ENCODE measurements at regions not wholly inside any gene's neighbourhood (a gene's known extent, or its start where the extent isn't known, plus 50 kb on each side); places are given as distances from the start of the nearest gene placed in this dataset.
A peak's percentile ranks its signal among the peaks of the same experiment; 100 is the strongest.
"Not testable (repeated sequence)": the region's sequence is repeated elsewhere in the genome, so short reads cannot be mapped to it uniquely, and the experiment has no call there.

DNA sequence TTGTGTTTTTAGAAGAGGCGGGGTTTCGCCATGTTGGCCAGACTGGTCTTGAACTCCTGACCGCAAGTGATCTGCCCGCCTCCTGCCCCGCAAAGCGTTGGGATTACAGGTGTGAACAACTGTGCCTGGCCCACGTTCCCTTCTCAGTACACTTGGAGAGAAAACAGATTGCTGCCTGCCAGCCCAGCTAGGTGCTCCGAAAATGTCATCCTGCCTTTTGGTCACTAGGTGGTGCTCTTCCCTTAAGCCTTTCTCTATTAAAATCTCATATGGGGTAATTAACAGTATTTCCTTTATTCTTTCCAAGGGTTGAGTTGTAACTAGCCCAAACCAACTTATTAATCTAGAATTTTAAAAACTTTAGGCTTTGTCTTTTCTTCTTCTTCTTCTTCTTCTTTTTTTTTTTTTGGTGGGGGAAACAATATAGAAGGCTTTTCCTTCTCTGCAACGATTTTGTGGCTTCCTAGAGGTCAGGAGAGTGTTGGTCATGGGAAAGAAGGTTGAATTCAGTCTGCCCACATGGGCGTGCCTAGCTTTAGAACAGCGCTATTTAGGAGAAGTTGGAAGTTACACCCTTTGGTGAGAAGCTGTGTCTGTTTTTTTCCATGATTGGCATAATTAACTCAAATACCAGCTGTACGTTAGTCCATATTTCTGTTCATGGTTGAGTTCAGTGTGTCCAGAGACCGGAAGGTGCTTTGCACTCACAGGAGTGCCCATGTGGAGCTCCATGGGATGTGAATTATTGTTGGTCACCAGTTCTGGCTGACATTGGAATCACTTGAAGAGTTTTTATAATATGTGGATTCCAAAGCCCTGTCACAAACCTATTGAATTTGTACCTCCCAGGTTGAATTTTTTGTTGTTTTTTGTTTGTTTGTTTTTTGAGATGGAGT, 110.1 kb downstream of the LAT start:
- H3K4me1 Mint-ChIP-seq; DNase-seq; H3K9me3 Mint-ChIP-seq; H3K4me1 ChIP-seq (ENCODE audit: control insufficient read depth in 1 of 2, insufficient read depth in 2 of 2, low read length in 2 of 2); H3K4me3 Mint-ChIP-seq; H2AFZ ChIP-seq (ENCODE audit: insufficient read depth, low read depth, low read length, poor library complexity, severe bottlenecking); H3K9me3 ChIP-seq (replicated peaks in 1 of 2; ENCODE audit: control insufficient read depth in 1 of 2, insufficient read depth in 1 of 2, low read length in 2 of 2); H4K20me1 ChIP-seq (ENCODE audit: insufficient read depth, low read length); H3K27me3 ChIP-seq (ENCODE audit: control insufficient read depth in 2 of 2, insufficient read depth in 2 of 2, low read length in 2 of 2); H3K4me3 ChIP-seq (replicated peaks in 1 of 3; ENCODE audit: low read depth in 2 of 3, low read length in 3 of 3); H3K27me3 Mint-ChIP-seq (ENCODE audit: low read depth in 3 of 3); intact Hi-C loops (cut with micrococcal nuclease); H3K79me2 ChIP-seq (ENCODE audit: insufficient read depth, low read length); H3K9ac ChIP-seq (ENCODE audit: insufficient read depth, low read length, poor library complexity, severe bottlenecking); H3K4me2 ChIP-seq (replicated peaks; ENCODE audit: extremely low read depth, low read length, poor library complexity, severe bottlenecking): not testable (repeated sequence)
- peaks cover 26 to 41% of the 10 kb centered on the region in 2 donors for H3K36me3 Mint-ChIP-seq
- H3K36me3 ChIP-seq (replicated peaks in 1 of 2; ENCODE audit: control insufficient read depth in 1 of 2, insufficient read depth in 2 of 2, low read length in 2 of 2): peaks cover 12 to 32% of the 10 kb centered on the region in 2 donors
- peak overlapping the region in 1 of 2 donors; percentile 35 for H3K27ac ChIP-seq (ENCODE audit: low read depth in 1 of 2, low read length in 2 of 2)
- peak overlapping the region; percentile 70 to 92 (median 87) for H3K27ac Mint-ChIP-seq
- peak; percentile 33 for TF ChIP-seq CTCF (IDR thresholded peaks at IDR 0.05)
- WGBS (ENCODE audit: insufficient coverage): no CpG with 5 or more reads among the region's 13 CpGs

DNA sequence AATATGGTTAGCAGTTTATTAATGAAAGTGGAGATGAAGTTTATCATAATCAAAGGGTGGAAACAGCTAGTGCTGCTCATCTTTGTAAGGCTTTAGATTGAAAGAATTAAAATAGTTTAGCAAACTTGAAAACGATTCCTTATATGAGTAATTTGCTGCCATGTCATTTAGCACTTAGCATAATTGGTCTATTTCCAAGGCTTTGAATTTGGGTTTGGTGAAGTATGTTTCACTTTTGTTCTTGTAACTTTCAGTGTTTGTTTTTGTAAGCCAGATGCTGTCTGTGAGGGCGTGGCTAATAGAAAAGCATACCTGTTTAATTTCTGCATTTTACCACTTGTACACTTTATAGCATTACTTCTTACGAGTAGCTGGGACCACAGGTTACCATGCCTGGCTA, 109.5 kb downstream of the LAT start:
- peak overlapping the region in 1 of 2 donors; percentile 35 for H3K27ac ChIP-seq (ENCODE audit: low read depth in 1 of 2, low read length in 2 of 2)
- H3K4me3 ChIP-seq (replicated peaks in 1 of 3; ENCODE audit: low read depth in 2 of 3, low read length in 3 of 3); H4K20me1 ChIP-seq (ENCODE audit: insufficient read depth, low read length); H3K79me2 ChIP-seq (ENCODE audit: insufficient read depth, low read length); H3K9me3 ChIP-seq (replicated peaks in 1 of 2; ENCODE audit: control insufficient read depth in 1 of 2, insufficient read depth in 1 of 2, low read length in 2 of 2); H3K4me1 Mint-ChIP-seq; DNase-seq; H3K4me3 Mint-ChIP-seq; H3K9ac ChIP-seq (ENCODE audit: insufficient read depth, low read length, poor library complexity, severe bottlenecking); H3K4me1 ChIP-seq (ENCODE audit: control insufficient read depth in 1 of 2, insufficient read depth in 2 of 2, low read length in 2 of 2); H3K27me3 ChIP-seq (ENCODE audit: control insufficient read depth in 2 of 2, insufficient read depth in 2 of 2, low read length in 2 of 2); H3K27me3 Mint-ChIP-seq (ENCODE audit: low read depth in 3 of 3); H2AFZ ChIP-seq (ENCODE audit: insufficient read depth, low read depth, low read length, poor library complexity, severe bottlenecking); H3K9me3 Mint-ChIP-seq; H3K4me2 ChIP-seq (replicated peaks; ENCODE audit: extremely low read depth, low read length, poor library complexity, severe bottlenecking); intact Hi-C loops (cut with micrococcal nuclease): not testable (repeated sequence)
- peak overlapping the region; percentile 70 to 92 (median 87) for H3K27ac Mint-ChIP-seq
- no CpG with 5 or more reads among the region's 3 CpGs for WGBS (ENCODE audit: insufficient coverage)
- H3K36me3 Mint-ChIP-seq: peaks cover 28 to 41% of the 10 kb centered on the region in 2 donors
- peaks cover 10 to 38% of the 10 kb centered on the region in 2 donors for H3K36me3 ChIP-seq (replicated peaks in 1 of 2; ENCODE audit: control insufficient read depth in 1 of 2, insufficient read depth in 2 of 2, low read length in 2 of 2)

- H4K20me1 ChIP-seq (ENCODE audit: insufficient read depth, low read length); H3K4me1 Mint-ChIP-seq; H3K79me2 ChIP-seq (ENCODE audit: insufficient read depth, low read length); H3K9me3 ChIP-seq (replicated peaks in 1 of 2; ENCODE audit: control insufficient read depth in 1 of 2, insufficient read depth in 1 of 2, low read length in 2 of 2); intact Hi-C loops (cut with micrococcal nuclease); H3K27ac ChIP-seq (ENCODE audit: low read depth in 1 of 2, low read length in 2 of 2); H3K27ac Mint-ChIP-seq; H3K4me3 ChIP-seq (replicated peaks in 1 of 3; ENCODE audit: low read depth in 2 of 3, low read length in 3 of 3); H3K9ac ChIP-seq (ENCODE audit: insufficient read depth, low read length, poor library complexity, severe bottlenecking); H3K9me3 Mint-ChIP-seq; H3K27me3 ChIP-seq (ENCODE audit: control insufficient read depth in 2 of 2, insufficient read depth in 2 of 2, low read length in 2 of 2); H3K4me3 Mint-ChIP-seq; H2AFZ ChIP-seq (ENCODE audit: insufficient read depth, low read depth, low read length, poor library complexity, severe bottlenecking); H3K4me2 ChIP-seq (replicated peaks; ENCODE audit: extremely low read depth, low read length, poor library complexity, severe bottlenecking); H3K27me3 Mint-ChIP-seq (ENCODE audit: low read depth in 3 of 3); DNase-seq; H3K4me1 ChIP-seq (ENCODE audit: control insufficient read depth in 1 of 2, insufficient read depth in 2 of 2, low read length in 2 of 2): not testable (repeated sequence)
- peaks cover 37 to 49% of the 10 kb centered on the region in 2 donors for H3K36me3 Mint-ChIP-seq
- peaks cover 15 to 43% of the 10 kb centered on the region in 2 donors for H3K36me3 ChIP-seq (replicated peaks in 1 of 2; ENCODE audit: control insufficient read depth in 1 of 2, insufficient read depth in 2 of 2, low read length in 2 of 2)
Measured at GRCh38 chr16:29089679-29090078, 104.8 kb downstream of the LAT start.

DNA sequence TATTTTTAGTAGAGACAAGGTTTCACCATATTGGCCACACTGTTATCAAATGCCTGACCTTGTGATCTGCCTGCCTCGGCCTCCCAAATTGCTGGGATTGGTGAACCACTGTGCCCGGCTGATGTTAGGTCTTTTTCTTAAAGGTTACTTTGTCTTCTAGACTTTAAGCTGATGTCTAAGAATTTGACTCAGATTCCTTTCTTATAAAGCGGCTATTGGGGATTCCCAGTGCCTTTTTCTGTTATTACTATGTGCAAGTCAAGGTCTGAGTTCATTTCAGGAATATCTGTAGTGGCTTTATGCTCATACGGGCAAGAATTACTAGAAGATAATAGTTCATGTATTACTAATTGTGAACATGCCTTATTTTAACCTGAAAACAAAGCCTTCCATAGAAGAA, 102.8 kb downstream of the LAT start:
- peaks cover 15 to 42% of the 10 kb centered on the region in 2 donors for H3K36me3 ChIP-seq (replicated peaks in 1 of 2; ENCODE audit: control insufficient read depth in 1 of 2, insufficient read depth in 2 of 2, low read length in 2 of 2)
- H2AFZ ChIP-seq (ENCODE audit: insufficient read depth, low read depth, low read length, poor library complexity, severe bottlenecking); H3K4me1 Mint-ChIP-seq; H3K27ac ChIP-seq (ENCODE audit: low read depth in 1 of 2, low read length in 2 of 2); H3K9me3 Mint-ChIP-seq; H3K9me3 ChIP-seq (replicated peaks in 1 of 2; ENCODE audit: control insufficient read depth in 1 of 2, insufficient read depth in 1 of 2, low read length in 2 of 2); intact Hi-C loops (cut with micrococcal nuclease); H3K9ac ChIP-seq (ENCODE audit: insufficient read depth, low read length, poor library complexity, severe bottlenecking); H3K4me2 ChIP-seq (replicated peaks; ENCODE audit: extremely low read depth, low read length, poor library complexity, severe bottlenecking); H3K79me2 ChIP-seq (ENCODE audit: insufficient read depth, low read length); H3K27me3 Mint-ChIP-seq (ENCODE audit: low read depth in 3 of 3); H3K4me1 ChIP-seq (ENCODE audit: control insufficient read depth in 1 of 2, insufficient read depth in 2 of 2, low read length in 2 of 2); DNase-seq; H3K4me3 Mint-ChIP-seq; H3K27me3 ChIP-seq (ENCODE audit: control insufficient read depth in 2 of 2, insufficient read depth in 2 of 2, low read length in 2 of 2); H3K4me3 ChIP-seq (replicated peaks in 1 of 3; ENCODE audit: low read depth in 2 of 3, low read length in 3 of 3); H4K20me1 ChIP-seq (ENCODE audit: insufficient read depth, low read length): not testable (repeated sequence)
- H3K36me3 Mint-ChIP-seq: peaks cover 38 to 42% of the 10 kb centered on the region in 2 donors
- H3K27ac Mint-ChIP-seq: peak overlapping the region in 1 of 7 donors; percentile 69
- WGBS (ENCODE audit: insufficient coverage): no CpG with 5 or more reads among the region's 4 CpGs
